A549 (cell line): ENCODE measurements at regions not wholly inside any gene's neighbourhood (a gene's known extent, or its start where the extent isn't known, plus 50 kb on each side); places are given as distances from the start of the nearest gene placed in this dataset.

Source experiments
- ATAC-seq, 2 experiments: fragments of 200-7000 bp in 1 of 2; fragments of >200 bp in 1 of 2; cut with Nextera tagmentation in 1 of 2; cut with Tn5 transposase in 1 of 2; 3 replicates each; pipeline versions ENCODE4 v1.8.0 to v1.9.1; 2018 to 2020; ENCODE audit warnings: mild to moderate bottlenecking in 1 of 2, moderate library complexity in 1 of 2
- CTCF ChIA-PET: fragments of 300-600 bp; sonication (Branson Sonifier 250); formaldehyde crosslinking; extraction: SDS; loops from one replicate; lab custom pipeline; 2021; ENCODE audit warnings: antibody characterized with exemption, inconsistent platforms; lab: Yijun Ruan, JAX
- POLR2A ChIA-PET: fragments of 350-600 bp; formaldehyde crosslinking; extraction: SDS; loops from one replicate; lab custom pipeline; 2021; ENCODE audit warnings: antibody characterized with exemption, inconsistent platforms; lab: Yijun Ruan, JAX
- DNase-seq, 2 experiments: peaks; one replicate each; pipeline versions ENCODE4 v3.0.0 to v3.0.0-alpha.2; 2011 to 2016; ENCODE audit warnings: low read depth in 1 of 2, low spot score in 1 of 2
- FAIRE-seq: peaks from 2 replicates; lab custom pipeline; 2011; peaks lifted over from hg19 to GRCh38; lab: Jason Lieb, UNC
- H3K27ac ChIP-seq, 2 experiments: fragments of >200 bp; sonication (Bioruptor Twin); formaldehyde crosslinking; 3 replicates each; pipeline ENCODE4 v1.5.1; 2016 to 2017
- H3K4me1 ChIP-seq: fragments of >200 bp; sonication (Bioruptor Twin); formaldehyde crosslinking; 3 replicates; pipeline ENCODE4 v1.6.1; 2016
- H3K4me2 ChIP-seq: fragments of >200 bp; sonication (Bioruptor Twin); formaldehyde crosslinking; 3 replicates; pipeline ENCODE4 v1.6.1; 2016
- H3K4me3 ChIP-seq: fragments of >200 bp; sonication (Bioruptor Twin); formaldehyde crosslinking; 3 replicates; pipeline ENCODE4 v1.5.1; 2016
- H3K9me3 ChIP-seq: fragments of >200 bp; sonication (Bioruptor Twin); formaldehyde crosslinking; 3 replicates; pipeline ENCODE4 v1.6.1; 2016
- CBX8 ChIP-seq: fragments of 200-600 bp; sonication (generic); IDR thresholded peaks from 2 replicates; pipeline ENCODE4 v1.6.1; 2016
- CHD4 ChIP-seq: fragments of 200-600 bp; sonication (generic); IDR thresholded peaks from 2 replicates; pipeline ENCODE4 v1.6.1; 2016; ENCODE audit warnings: antibody characterized with exemption, mild to moderate bottlenecking, borderline replicate concordance
- EP300 ChIP-seq, 2 experiments: fragments of >200 bp; sonication (Bioruptor Twin); formaldehyde crosslinking; IDR thresholded peaks; 2 replicates in 1 of 2; 3 replicates in 1 of 2; pipeline ENCODE4 v1.6.1; 2016 to 2017
- FOXS1 ChIP-seq: fragments of 250-450 bp; sonication (Bioruptor Pico); IDR thresholded peaks from 2 replicates; pipeline ENCODE4 v1.5.0; 2020; ENCODE audit warnings: mild to moderate bottlenecking, moderate library complexity
- GATA3 ChIP-seq: IDR thresholded peaks from 2 replicates; pipeline ENCODE4 v1.6.1; 2012; ENCODE audit warnings: borderline replicate concordance
- HDAC2 ChIP-seq: fragments of 200-600 bp; sonication (generic); IDR thresholded peaks from 2 replicates; pipeline ENCODE4 v1.6.1; 2016
- HEYL ChIP-seq: fragments of 250-450 bp; sonication (Bioruptor Pico); IDR thresholded peaks from 2 replicates; pipeline ENCODE4 v1.8.0; 2021; ENCODE audit warnings: mild to moderate bottlenecking, moderate library complexity
- HOXB5 ChIP-seq: fragments of 250-450 bp; sonication (Bioruptor Pico); IDR thresholded peaks from 2 replicates; pipeline ENCODE4 v1.5.0; 2020; ENCODE audit warnings: mild to moderate bottlenecking, moderate library complexity
- JUN ChIP-seq, 2 experiments: fragments of >200 bp; sonication (Bioruptor Twin); formaldehyde crosslinking; IDR thresholded peaks; 2 replicates in 1 of 2; 3 replicates in 1 of 2; pipeline ENCODE4 v1.6.1; 2016 to 2017
- JUNB ChIP-seq: fragments of >200 bp; sonication (Bioruptor Twin); formaldehyde crosslinking; IDR thresholded peaks from 2 replicates; pipeline ENCODE4 v1.6.1; 2016
- KDM1A ChIP-seq: fragments of 200-600 bp; sonication (generic); IDR thresholded peaks from 2 replicates; pipeline ENCODE4 v1.6.1; 2016; ENCODE audit warnings: low read depth, mild to moderate bottlenecking
- MAZ ChIP-seq: fragments of 150-350 bp; IDR thresholded peaks from 2 replicates; pipeline ENCODE4 v1.6.1; 2014; ENCODE audit warnings: antibody characterized with exemption, low read depth, low read length, borderline replicate concordance
- NFE2L2 ChIP-seq: fragments of 150-350 bp; conservative IDR thresholded peaks from 2 replicates; pipeline ENCODE4 v1.6.1; 2014; ENCODE audit warnings: low read length
- NR3C1 ChIP-seq: fragments of >200 bp; sonication (Bioruptor Twin); formaldehyde crosslinking; IDR thresholded peaks from 3 replicates; pipeline ENCODE4 v1.6.1; 2017
- POLR2A ChIP-seq: IDR thresholded peaks from 2 replicates; pipeline ENCODE4 v1.6.1; 2012; ENCODE audit warnings: mild to moderate bottlenecking, low read length
- POLR2AphosphoS2 ChIP-seq: conservative IDR thresholded peaks from 2 replicates; pipeline ENCODE4 v1.6.1; 2012; ENCODE audit warnings: low read length, improper control_type of control experiment, inconsistent platforms
- RAD21 ChIP-seq, 2 experiments: fragments of >200 bp in 1 of 2; sonication (Bioruptor Twin) in 1 of 2; formaldehyde crosslinking in 1 of 2; IDR thresholded peaks in 1 of 2; conservative IDR thresholded peaks in 1 of 2; 2 replicates in 1 of 2; 3 replicates in 1 of 2; pipeline ENCODE4 v1.6.1; 2012 to 2018; ENCODE audit warnings: inconsistent platforms in 1 of 2
- RCOR1 ChIP-seq: fragments of 150-350 bp; IDR thresholded peaks from 2 replicates; pipeline ENCODE4 v1.6.1; 2014; ENCODE audit warnings: antibody characterized with exemption, low read length, low read depth
- TFCP2L1 ChIP-seq: fragments of 250-450 bp; sonication (Bioruptor Pico); IDR thresholded peaks from 2 replicates; pipeline ENCODE4 v1.5.0; 2021; ENCODE audit warnings: mild to moderate bottlenecking
- ZC3H11A ChIP-seq: fragments of 450-650 bp; IDR thresholded peaks from 2 replicates; pipeline ENCODE4 v1.6.1; 2014; ENCODE audit warnings: antibody characterized with exemption, mild to moderate bottlenecking
- ZNF302 ChIP-seq: fragments of 250-450 bp; sonication (Bioruptor Pico); IDR thresholded peaks from 2 replicates; pipeline ENCODE4 v1.9.0; 2021; ENCODE audit warnings: inconsistent platforms, mild to moderate bottlenecking, moderate library complexity
- ZSCAN20 ChIP-seq: fragments of 250-450 bp; sonication (Bioruptor Pico); IDR thresholded peaks from 2 replicates; pipeline ENCODE4 v1.8.0; 2022; ENCODE audit warnings: mild to moderate bottlenecking, moderate library complexity
- WGBS: methylation state at CpG from one replicate; pipeline ENCODE4 v1.1.6; 2017; ENCODE audit errors: missing lambda C conversion rate; 5-methylcytosine and 5-hydroxymethylcytosine counted together
- TF ChIP-seq, protein P1 (sequence below): fragments of >200 bp; sonication (Bioruptor Twin); formaldehyde crosslinking; IDR thresholded peaks from 2 replicates; pipeline ENCODE4 v1.6.1; 2016
- TF ChIP-seq, protein P2 (sequence below): fragments of 200-600 bp; sonication (generic); IDR thresholded peaks from 2 replicates; pipeline ENCODE4 v1.6.1; 2016; ENCODE audit warnings: antibody characterized with exemption, mild to moderate bottlenecking, moderate library complexity
- TF ChIP-seq, protein P3 (sequence below): IDR thresholded peaks from 2 replicates; pipeline ENCODE4 v1.6.1; 2012
- TF ChIP-seq, protein P4 (sequence below): fragments of 450-650 bp; IDR thresholded peaks from 2 replicates; pipeline ENCODE4 v1.6.1; 2014; ENCODE audit warnings: antibody characterized with exemption

DNA sequence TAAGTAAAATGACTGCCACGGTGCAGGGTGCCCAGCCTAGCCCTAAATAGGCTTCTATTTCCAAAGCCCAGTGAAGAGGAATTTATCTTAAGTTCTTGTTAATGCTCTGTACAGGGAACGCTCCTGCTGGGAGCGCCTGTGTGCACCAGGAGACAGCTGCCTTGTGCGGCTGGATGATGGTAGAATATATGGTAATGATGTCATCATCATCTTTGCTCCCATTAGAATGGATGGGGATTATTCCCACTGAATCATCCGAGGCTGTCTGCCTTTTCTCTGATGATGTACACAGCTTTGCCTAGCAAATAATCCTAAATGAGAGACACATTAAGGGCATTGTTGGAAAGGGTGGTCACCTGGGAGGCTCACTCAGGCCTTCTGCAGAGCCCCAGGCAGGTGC is 928.1 kb downstream of the CCSER2 start:
- Histone ChIP-seq H3K4me3 (no peak overlapping the region), H3K4me1 (no peaks in the 10 kb centered on the region), H3K4me2 (no peak overlapping the region), H3K27ac (no peak overlapping the region)
- ATAC-seq (no peak), DNase-seq (no peak)
- CTCF ChIA-PET, result no interaction called here
- 15% methylated on average over 5 of the region's 5 CpGs for WGBS
- TF ChIP-seq ZC3H11A (no peak), ZSCAN20 (CRISPR knock-in tag) (no peak), ZNF302 (CRISPR knock-in tag) (no peak), POLR2A (no peak), JUNB (no peak), EP300 (IDR thresholded peaks at IDR 0.05) (no peak), HOXB5 (CRISPR knock-in tag) (no peak), NFE2L2 (no peak), NR3C1 (no peak), MAZ (no peak), GATA3 (no peak)
- TF ChIP-seq, protein P1, sequence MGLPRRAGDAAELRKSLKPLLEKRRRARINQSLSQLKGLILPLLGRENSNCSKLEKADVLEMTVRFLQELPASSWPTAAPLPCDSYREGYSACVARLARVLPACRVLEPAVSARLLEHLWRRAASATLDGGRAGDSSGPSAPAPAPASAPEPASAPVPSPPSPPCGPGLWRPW, result no peak
- TF ChIP-seq, all 56 proteins: peak for 0
- H3K9me3 ChIP-seq, result no peaks in the 10 kb centered on the region
- no peak for FAIRE-seq
- POLR2A ChIA-PET, result no interaction called here

DNA sequence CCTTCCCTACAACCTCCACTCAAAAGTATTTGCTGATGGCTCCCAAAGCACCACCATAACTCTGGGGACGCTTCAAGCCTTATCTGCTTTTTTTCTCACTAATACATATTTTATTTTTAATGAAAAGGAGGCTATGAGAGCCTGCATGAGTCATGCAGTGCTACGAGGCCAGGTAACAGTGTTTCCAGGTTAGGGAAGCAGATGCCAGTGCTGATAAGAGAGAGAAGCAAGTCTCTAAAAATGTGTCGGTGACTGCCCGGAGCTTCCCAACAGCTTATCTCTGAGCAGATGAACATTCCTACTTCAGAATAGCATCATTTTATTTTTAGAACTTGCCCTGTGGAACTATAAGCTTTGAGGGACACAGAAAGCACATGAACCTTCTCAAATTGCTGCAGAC is 931.5 kb downstream of the CCSER2 start:
- CTCF ChIA-PET, result interaction anchor here (1.2 kb wide), 1 partner anchor 8 kb away, joined by 3 read pairs; no protein-coding TSS in a partner anchor
- Histone ChIP-seq H3K27ac (no peak overlapping the region), H3K9me3 (no peaks in the 10 kb centered on the region), H3K4me3 (no peak overlapping the region), H3K4me1 (no peaks in the 10 kb centered on the region), H3K4me2 (no peak overlapping the region)
- TF ChIP-seq CBX8 (no peak), FOXS1 (CRISPR knock-in tag) (no peak), CHD4 (no peak), NFE2L2 (no peak), HEYL (CRISPR knock-in tag) (no peak), HOXB5 (CRISPR knock-in tag) (no peak), HDAC2 (no peak), POLR2AphosphoS2 (no peak), KDM1A (no peak), JUN (IDR thresholded peaks at IDR 0.05) (no peak), TFCP2L1 (CRISPR knock-in tag) (no peak), EP300 (IDR thresholded peaks at IDR 0.05) (no peak), ZC3H11A (no peak), RAD21 (conservative IDR thresholded peaks at IDR 0.05 in 1 of 2, IDR thresholded peaks at IDR 0.05 in 1 of 2) (no peak), RCOR1 (no peak)
- TF ChIP-seq, protein P1, result no peak
- TF ChIP-seq, protein P2, sequence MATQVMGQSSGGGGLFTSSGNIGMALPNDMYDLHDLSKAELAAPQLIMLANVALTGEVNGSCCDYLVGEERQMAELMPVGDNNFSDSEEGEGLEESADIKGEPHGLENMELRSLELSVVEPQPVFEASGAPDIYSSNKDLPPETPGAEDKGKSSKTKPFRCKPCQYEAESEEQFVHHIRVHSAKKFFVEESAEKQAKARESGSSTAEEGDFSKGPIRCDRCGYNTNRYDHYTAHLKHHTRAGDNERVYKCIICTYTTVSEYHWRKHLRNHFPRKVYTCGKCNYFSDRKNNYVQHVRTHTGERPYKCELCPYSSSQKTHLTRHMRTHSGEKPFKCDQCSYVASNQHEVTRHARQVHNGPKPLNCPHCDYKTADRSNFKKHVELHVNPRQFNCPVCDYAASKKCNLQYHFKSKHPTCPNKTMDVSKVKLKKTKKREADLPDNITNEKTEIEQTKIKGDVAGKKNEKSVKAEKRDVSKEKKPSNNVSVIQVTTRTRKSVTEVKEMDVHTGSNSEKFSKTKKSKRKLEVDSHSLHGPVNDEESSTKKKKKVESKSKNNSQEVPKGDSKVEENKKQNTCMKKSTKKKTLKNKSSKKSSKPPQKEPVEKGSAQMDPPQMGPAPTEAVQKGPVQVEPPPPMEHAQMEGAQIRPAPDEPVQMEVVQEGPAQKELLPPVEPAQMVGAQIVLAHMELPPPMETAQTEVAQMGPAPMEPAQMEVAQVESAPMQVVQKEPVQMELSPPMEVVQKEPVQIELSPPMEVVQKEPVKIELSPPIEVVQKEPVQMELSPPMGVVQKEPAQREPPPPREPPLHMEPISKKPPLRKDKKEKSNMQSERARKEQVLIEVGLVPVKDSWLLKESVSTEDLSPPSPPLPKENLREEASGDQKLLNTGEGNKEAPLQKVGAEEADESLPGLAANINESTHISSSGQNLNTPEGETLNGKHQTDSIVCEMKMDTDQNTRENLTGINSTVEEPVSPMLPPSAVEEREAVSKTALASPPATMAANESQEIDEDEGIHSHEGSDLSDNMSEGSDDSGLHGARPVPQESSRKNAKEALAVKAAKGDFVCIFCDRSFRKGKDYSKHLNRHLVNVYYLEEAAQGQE, result no peak
- TF ChIP-seq, protein P3, sequence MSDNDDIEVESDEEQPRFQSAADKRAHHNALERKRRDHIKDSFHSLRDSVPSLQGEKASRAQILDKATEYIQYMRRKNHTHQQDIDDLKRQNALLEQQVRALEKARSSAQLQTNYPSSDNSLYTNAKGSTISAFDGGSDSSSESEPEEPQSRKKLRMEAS, result no peak
- TF ChIP-seq, protein P4, sequence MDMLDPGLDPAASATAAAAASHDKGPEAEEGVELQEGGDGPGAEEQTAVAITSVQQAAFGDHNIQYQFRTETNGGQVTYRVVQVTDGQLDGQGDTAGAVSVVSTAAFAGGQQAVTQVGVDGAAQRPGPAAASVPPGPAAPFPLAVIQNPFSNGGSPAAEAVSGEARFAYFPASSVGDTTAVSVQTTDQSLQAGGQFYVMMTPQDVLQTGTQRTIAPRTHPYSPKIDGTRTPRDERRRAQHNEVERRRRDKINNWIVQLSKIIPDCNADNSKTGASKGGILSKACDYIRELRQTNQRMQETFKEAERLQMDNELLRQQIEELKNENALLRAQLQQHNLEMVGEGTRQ, result no peak
- POLR2A ChIA-PET, result no interaction called here
- 18% methylated on average over 4 of the region's 4 CpGs for WGBS
- no peak for FAIRE-seq
- ATAC-seq, result no peak
- no peak for DNase-seq
